Hematopoietic multipotent progenitor cell (in vitro differentiated cells): ENCODE measurements at regions not wholly inside any gene's neighbourhood (a gene's known extent, or its start where the extent isn't known, plus 50 kb on each side); places are given as distances from the start of the nearest gene placed in this dataset.
"Not testable (repeated sequence)": the region's sequence is repeated elsewhere in the genome, so short reads cannot be mapped to it uniquely, and the experiment has no call there.

Source experiments
- DNase-seq, 3 donors: peaks; one replicate each; pipeline ENCODE4 v3.0.0-alpha.2; 2011 to 2015; ENCODE audit warnings: low read depth in 2 of 3, low spot score in 2 of 3

GRCh38 chr13:69109891-69110525 lies 997.6 kb upstream of the ATXN8OS start:
- DNase-seq = no peak

GRCh38 chr13:69108486-69108885 lies 999.1 kb upstream of the ATXN8OS start:
- no peak for DNase-seq

- no peak for DNase-seq
These were observed 1000.2 kb upstream of the ATXN8OS start for GRCh38 chr13:69107436-69107835.

- no peak for DNase-seq
These were observed 1005.8 kb upstream of the ATXN8OS start for GRCh38 chr13:69101841-69102240.

- DNase-seq = no peak
These were observed 1013.1 kb upstream of the ATXN8OS start for GRCh38 chr13:69094485-69094884.

GRCh38 chr13:69092615-69093322 lies 1014.9 kb upstream of the ATXN8OS start:
- DNase-seq = no peak

GRCh38 chr13:69077267-69077666 lies 1030.4 kb upstream of the ATXN8OS start:
- no peak for DNase-seq

GRCh38 chr13:69069554-69070133 lies 1038.0 kb upstream of the ATXN8OS start:
- DNase-seq = no peak

- no peak for DNase-seq
These were observed 1056.9 kb upstream of the ATXN8OS start for GRCh38 chr13:69050696-69051095.

GRCh38 chr13:69044629-69045028 lies 1063.0 kb upstream of the ATXN8OS start:
- no peak for DNase-seq

GRCh38 chr13:69040898-69041297 lies 1066.7 kb upstream of the ATXN8OS start:
- DNase-seq = no peak

- no peak for DNase-seq
These were observed 1071.9 kb upstream of the ATXN8OS start for GRCh38 chr13:69035771-69036170.

GRCh38 chr13:69028936-69029335 lies 1078.7 kb upstream of the ATXN8OS start:
- DNase-seq = no peak

GRCh38 chr13:69020120-69020519 lies 1087.5 kb upstream of the ATXN8OS start:
- DNase-seq = no peak

- DNase-seq = not testable (repeated sequence)
These were observed 1089.5 kb upstream of the ATXN8OS start for GRCh38 chr13:69018173-69018572.

GRCh38 chr13:69010789-69011188 lies 1096.8 kb upstream of the ATXN8OS start:
- DNase-seq = no peak

GRCh38 chr13:69008499-69008898 lies 1099.1 kb upstream of the ATXN8OS start:
- DNase-seq = no peak

GRCh38 chr13:68998056-68998455 lies 1109.6 kb upstream of the ATXN8OS start:
- no peak for DNase-seq

GRCh38 chr13:68996668-68997025 lies 1111.0 kb upstream of the ATXN8OS start:
- no peak for DNase-seq

- DNase-seq = no peak
These were observed 1111.5 kb upstream of the ATXN8OS start for GRCh38 chr13:68995972-68996667.

- DNase-seq = no peak
These were observed 1114.5 kb upstream of the ATXN8OS start for GRCh38 chr13:68993154-68993553.

- no peak for DNase-seq
These were observed 1119.5 kb upstream of the ATXN8OS start for GRCh38 chr13:68988176-68988575.
